GM12878 (cell line): ENCODE measurements at regions not wholly inside any gene's neighbourhood (a gene's known extent, or its start where the extent isn't known, plus 50 kb on each side); places are given as distances from the start of the nearest gene placed in this dataset.

Experiments used
- ATAC-seq: fragments of 200-7000 bp; cut with Tn5 transposase; 3 replicates; pipeline ENCODE4 v1.9.1; 2020; ENCODE audit warnings: mild to moderate bottlenecking, moderate library complexity
- BruUV-seq: library from RNA; stranded (reverse); fragments of 400-500 nt; replicated peaks from 2 replicates; lab custom pipeline; 2021; lab: Mats Ljungman, UMichigan
- CTCF ChIA-PET: fragments of 300-600 bp; sonication (Branson Sonifier 250); formaldehyde crosslinking; extraction: SDS; loops from one replicate; lab custom pipeline; 2021; ENCODE audit warnings: inconsistent platforms; lab: Yijun Ruan, JAX
- POLR2A ChIA-PET: fragments of 350-600 bp; formaldehyde crosslinking; extraction: SDS; loops from one replicate; lab custom pipeline; 2021; ENCODE audit warnings: inconsistent platforms; lab: Charles Lee
- RAD21 ChIA-PET: fragments of 300-600 bp; sonication (Branson Sonifier 250); formaldehyde crosslinking; loops from one replicate; lab custom pipeline; 2023; ENCODE audit warnings: antibody characterized with exemption; ENCODE audit not compliant: unreplicated experiment; lab: Charles Lee
- SMC1A ChIA-PET: fragments of 300-600 bp; sonication (Branson Sonifier 250); formaldehyde crosslinking; loops from one replicate; lab custom pipeline; 2023; ENCODE audit not compliant: unreplicated experiment, uncharacterized antibody; lab: Charles Lee
- DNase-seq: peaks from one replicate; pipeline ENCODE4 v3.0.0-alpha.2; 2011; ENCODE audit warnings: low read depth, low spot score
- FAIRE-seq: peaks from 3 replicates; lab custom pipeline; 2011; peaks lifted over from hg19 to GRCh38; lab: Jason Lieb, UNC
- H2AFZ ChIP-seq: 2 replicates; pipeline ENCODE4 v1.6.0; 2011; ENCODE audit warnings: low read depth, low read length, control low read depth; ENCODE audit not compliant: control insufficient read depth
- H3K27ac ChIP-seq: 2 replicates; pipeline ENCODE4 v1.5.1; 2011; ENCODE audit warnings: control low read depth; ENCODE audit not compliant: control insufficient read depth, insufficient read depth
- H3K27me3 ChIP-seq, 2 experiments: replicated peaks in 1 of 2; 2 replicates each; pipeline versions ENCODE4 v1.6.0 to v1.6.1; 2011; ENCODE audit warnings: low read length in 1 of 2; ENCODE audit not compliant: control insufficient read depth in 2 of 2, insufficient read depth in 2 of 2
- H3K36me3 ChIP-seq, 2 experiments: 2 replicates each; pipeline ENCODE4 v1.5.1; 2011; ENCODE audit warnings: low read length in 1 of 2; ENCODE audit not compliant: control insufficient read depth in 2 of 2, insufficient read depth in 2 of 2
- H3K4me1 ChIP-seq: 2 replicates; pipeline ENCODE4 v1.6.1; 2011; ENCODE audit warnings: mild to moderate bottlenecking, low read length, moderate library complexity, mixed read lengths; ENCODE audit not compliant: control insufficient read depth, insufficient read depth
- H3K4me2 ChIP-seq: 2 replicates; pipeline ENCODE4 v1.6.0; 2011; ENCODE audit warnings: control low read depth; ENCODE audit not compliant: control insufficient read depth, insufficient read depth
- H3K4me3 ChIP-seq: fragments of 200-600 bp; sonication (generic); 2 replicates; pipeline ENCODE4 v1.5.1; 2016
- H3K79me2 ChIP-seq: 2 replicates; pipeline ENCODE4 v1.6.0; 2011; ENCODE audit warnings: low read length; ENCODE audit not compliant: control insufficient read depth, insufficient read depth
- H3K9ac ChIP-seq: 2 replicates; pipeline ENCODE4 v1.8.0; 2011; ENCODE audit warnings: low read length, control low read depth, mixed read lengths; ENCODE audit not compliant: control insufficient read depth, insufficient read depth
- H3K9me3 ChIP-seq: replicated peaks from 3 replicates; pipeline ENCODE4 v1.5.1; 2011; ENCODE audit warnings: mild to moderate bottlenecking, low read length; ENCODE audit not compliant: control insufficient read depth, insufficient read depth
- H4K20me1 ChIP-seq: 2 replicates; pipeline ENCODE4 v1.6.0; 2011; ENCODE audit not compliant: control insufficient read depth, insufficient read depth
- KDM1A ChIP-seq: fragments of 200-600 bp; sonication (generic); IDR thresholded peaks from 2 replicates; pipeline ENCODE4 v1.6.1; 2016; ENCODE audit warnings: borderline replicate concordance
- MTA3 ChIP-seq: IDR thresholded peaks from 2 replicates; pipeline ENCODE4 v1.6.1; 2012; ENCODE audit warnings: low read length, inconsistent platforms, borderline replicate concordance
- NR2C2 ChIP-seq: IDR thresholded peaks from 2 replicates; pipeline ENCODE4 v1.6.1; 2011; ENCODE audit warnings: borderline replicate concordance, low read depth; ENCODE audit not compliant: control insufficient read depth, insufficient read length
- PAX5 ChIP-seq: IDR thresholded peaks from 2 replicates; pipeline ENCODE4 v1.6.1; 2011; ENCODE audit warnings: low read depth, low read length, borderline replicate concordance
- RELA ChIP-seq: fragments of 450-650 bp; IDR thresholded peaks from 2 replicates; pipeline ENCODE4 v1.8.0; 2014; ENCODE audit warnings: borderline replicate concordance; ENCODE audit not compliant: partially characterized antibody
- ZNF217 ChIP-seq: fragments of 450-650 bp; IDR thresholded peaks from 2 replicates; pipeline ENCODE4 v1.6.1; 2017; ENCODE audit warnings: antibody characterized with exemption, mild to moderate bottlenecking
- WGBS: methylation state at CpG from one replicate; pipeline ENCODE4 v1.1.6; 2016; ENCODE audit warnings: low lambda C conversion rate; ENCODE audit not compliant: insufficient replicate concordance, insufficient coverage; ENCODE audit errors: missing lambda C conversion rate; 5-methylcytosine and 5-hydroxymethylcytosine counted together
- in situ Hi-C: fragments of 300-500 bp; cut with MboI; formaldehyde crosslinking; loops from 9 replicates; pipeline ENCODE4 v1.14.3; 2018; ENCODE audit warnings: mixed read lengths
- intact Hi-C: fragments of 100-400 bp; cut with micrococcal nuclease; formaldehyde crosslinking; loops from one replicate; pipeline ENCODE4 v1.14.2; 2022; ENCODE audit not compliant: unreplicated experiment
- TF ChIP-seq, protein P1 (sequence below): IDR thresholded peaks from 2 replicates; pipeline ENCODE4 v1.6.1; 2012; ENCODE audit warnings: low read depth, low read length, improper control_type of control experiment
- TF ChIP-seq, protein P2 (sequence below): fragments of 450-650 bp; IDR thresholded peaks from 2 replicates; pipeline ENCODE4 v1.6.1; 2018; ENCODE audit warnings: mild to moderate bottlenecking, low read depth, moderate library complexity; ENCODE audit not compliant: partially characterized antibody
- TF ChIP-seq, protein P3 (sequence below): fragments of 450-650 bp; IDR thresholded peaks from 2 replicates; pipeline ENCODE4 v1.6.1; 2017; ENCODE audit warnings: antibody characterized with exemption, mild to moderate bottlenecking, moderate library complexity
- TF ChIP-seq, protein P4 (sequence below): IDR thresholded peaks from 2 replicates; pipeline ENCODE4 v1.6.1; 2012; ENCODE audit warnings: low read depth, low read length, improper control_type of control experiment

DNA sequence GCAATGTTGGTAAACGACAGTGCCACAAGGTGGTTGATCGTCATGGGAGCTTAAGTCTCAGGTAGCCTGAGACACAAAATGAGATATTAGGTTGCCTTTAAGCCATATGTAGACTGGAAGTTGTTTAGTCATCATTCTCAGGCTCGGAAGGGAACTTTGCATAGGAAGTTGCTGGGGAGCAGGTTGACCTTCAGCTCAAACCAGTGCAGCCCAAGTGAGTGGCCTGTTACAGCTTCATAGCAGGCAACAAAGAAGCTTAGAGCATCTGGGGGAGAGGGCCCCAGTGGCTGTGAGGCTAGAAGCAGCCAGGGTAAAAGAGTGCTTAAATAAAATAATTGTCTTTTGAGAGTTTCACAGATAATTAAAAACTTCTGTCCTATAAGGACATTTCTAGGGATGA is 404.0 kb downstream of the GUCY1A2 start:
- Histone ChIP-seq H3K27me3 (no peaks in the 10 kb centered on the region), H3K79me2 (no peaks in the 10 kb centered on the region), H3K36me3 (no peaks in the 10 kb centered on the region), H3K27ac (no peak overlapping the region), H4K20me1 (no peaks in the 10 kb centered on the region), H2AFZ (no peak overlapping the region), H3K4me2 (no peak overlapping the region), H3K9ac (no peak overlapping the region), H3K9me3 (no peaks in the 10 kb centered on the region), H3K4me3 (no peak overlapping the region), H3K4me1 (no peaks in the 10 kb centered on the region)
- ATAC-seq: no peak
- DNase-seq: no peak
- SMC1A ChIA-PET: no interaction called here
- intact Hi-C loops (no loop called here), in situ Hi-C loops (no loop called here)
- RAD21 ChIA-PET: no interaction called here
- POLR2A ChIA-PET: no interaction called here
- TF ChIP-seq RELA: no peak
- TF ChIP-seq, protein P1, sequence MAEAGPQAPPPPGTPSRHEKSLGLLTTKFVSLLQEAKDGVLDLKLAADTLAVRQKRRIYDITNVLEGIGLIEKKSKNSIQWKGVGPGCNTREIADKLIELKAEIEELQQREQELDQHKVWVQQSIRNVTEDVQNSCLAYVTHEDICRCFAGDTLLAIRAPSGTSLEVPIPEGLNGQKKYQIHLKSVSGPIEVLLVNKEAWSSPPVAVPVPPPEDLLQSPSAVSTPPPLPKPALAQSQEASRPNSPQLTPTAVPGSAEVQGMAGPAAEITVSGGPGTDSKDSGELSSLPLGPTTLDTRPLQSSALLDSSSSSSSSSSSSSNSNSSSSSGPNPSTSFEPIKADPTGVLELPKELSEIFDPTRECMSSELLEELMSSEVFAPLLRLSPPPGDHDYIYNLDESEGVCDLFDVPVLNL: no peak
- WGBS: 21% methylated on average over 3 of the region's 3 CpGs
- no TSS peak for BruUV-seq
- CTCF ChIA-PET: no interaction called here
- no peak for FAIRE-seq

DNA sequence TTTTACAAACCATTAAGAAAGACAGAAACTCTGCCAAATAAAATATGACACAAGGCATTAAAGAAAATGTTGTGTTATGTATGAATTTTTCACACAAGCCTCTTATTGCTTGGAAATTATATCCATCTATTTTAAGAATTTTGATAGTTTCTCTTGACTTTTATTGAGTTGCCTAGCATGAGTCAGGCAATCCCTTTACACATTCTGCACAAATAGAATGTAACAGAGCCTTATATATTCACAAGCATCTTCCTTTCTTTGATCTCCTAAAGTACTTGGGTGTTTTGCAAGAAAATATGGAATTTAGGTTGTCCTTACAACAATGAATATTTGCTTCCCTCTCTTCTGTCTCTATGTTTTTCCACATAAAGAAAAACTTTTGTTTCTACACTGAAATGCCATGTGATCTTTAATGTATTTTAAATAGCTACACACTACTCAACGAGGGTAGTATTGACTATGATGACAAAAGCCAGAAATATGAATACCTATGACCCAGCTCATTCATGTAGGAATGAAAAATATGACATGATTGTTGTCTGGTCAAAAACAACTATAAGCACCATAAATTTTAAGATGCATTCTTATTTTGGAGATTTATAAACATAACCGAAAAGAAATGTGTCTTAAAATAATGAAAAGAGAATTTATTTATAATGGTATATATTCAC is 398.8 kb downstream of the GUCY1A2 start:
- no peaks in the 10 kb centered on the region for H3K9me3 ChIP-seq
- no peak overlapping the region for H3K4me3 ChIP-seq
- intact Hi-C loops: no loop called here
- WGBS: 0% methylated on average over 2 of the region's 2 CpGs
- no peak for DNase-seq
- no peak for FAIRE-seq
- ChIA-PET SMC1A (interaction anchor here (1.6 kb wide), 1 partner anchor 10 kb away, joined by 5 read pairs; no protein-coding TSS in a partner anchor), CTCF (no interaction called here), POLR2A (no interaction called here), RAD21 (no interaction called here)
- no peak overlapping the region for H3K4me2 ChIP-seq
- H3K27me3 ChIP-seq: no peaks in the 10 kb centered on the region
- H3K27ac ChIP-seq: no peak overlapping the region
- H4K20me1 ChIP-seq: no peaks in the 10 kb centered on the region
- no peak for ATAC-seq
- in situ Hi-C loops: no loop called here
- BruUV-seq: no TSS peak
- no peak overlapping the region for H3K9ac ChIP-seq
- no peaks in the 10 kb centered on the region for H3K4me1 ChIP-seq
- no peak overlapping the region for H2AFZ ChIP-seq
- no peaks in the 10 kb centered on the region for H3K36me3 ChIP-seq
- no peaks in the 10 kb centered on the region for H3K79me2 ChIP-seq
- no peak for TF ChIP-seq MTA3
- TF ChIP-seq ZNF217: no peak
- TF ChIP-seq NR2C2: no peak
- TF ChIP-seq KDM1A: no peak
- TF ChIP-seq, protein P2, sequence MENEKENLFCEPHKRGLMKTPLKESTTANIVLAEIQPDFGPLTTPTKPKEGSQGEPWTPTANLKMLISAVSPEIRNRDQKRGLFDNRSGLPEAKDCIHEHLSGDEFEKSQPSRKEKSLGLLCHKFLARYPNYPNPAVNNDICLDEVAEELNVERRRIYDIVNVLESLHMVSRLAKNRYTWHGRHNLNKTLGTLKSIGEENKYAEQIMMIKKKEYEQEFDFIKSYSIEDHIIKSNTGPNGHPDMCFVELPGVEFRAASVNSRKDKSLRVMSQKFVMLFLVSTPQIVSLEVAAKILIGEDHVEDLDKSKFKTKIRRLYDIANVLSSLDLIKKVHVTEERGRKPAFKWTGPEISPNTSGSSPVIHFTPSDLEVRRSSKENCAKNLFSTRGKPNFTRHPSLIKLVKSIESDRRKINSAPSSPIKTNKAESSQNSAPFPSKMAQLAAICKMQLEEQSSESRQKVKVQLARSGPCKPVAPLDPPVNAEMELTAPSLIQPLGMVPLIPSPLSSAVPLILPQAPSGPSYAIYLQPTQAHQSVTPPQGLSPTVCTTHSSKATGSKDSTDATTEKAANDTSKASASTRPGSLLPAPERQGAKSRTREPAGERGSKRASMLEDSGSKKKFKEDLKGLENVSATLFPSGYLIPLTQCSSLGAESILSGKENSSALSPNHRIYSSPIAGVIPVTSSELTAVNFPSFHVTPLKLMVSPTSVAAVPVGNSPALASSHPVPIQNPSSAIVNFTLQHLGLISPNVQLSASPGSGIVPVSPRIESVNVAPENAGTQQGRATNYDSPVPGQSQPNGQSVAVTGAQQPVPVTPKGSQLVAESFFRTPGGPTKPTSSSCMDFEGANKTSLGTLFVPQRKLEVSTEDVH: no peak
- TF ChIP-seq, protein P3, sequence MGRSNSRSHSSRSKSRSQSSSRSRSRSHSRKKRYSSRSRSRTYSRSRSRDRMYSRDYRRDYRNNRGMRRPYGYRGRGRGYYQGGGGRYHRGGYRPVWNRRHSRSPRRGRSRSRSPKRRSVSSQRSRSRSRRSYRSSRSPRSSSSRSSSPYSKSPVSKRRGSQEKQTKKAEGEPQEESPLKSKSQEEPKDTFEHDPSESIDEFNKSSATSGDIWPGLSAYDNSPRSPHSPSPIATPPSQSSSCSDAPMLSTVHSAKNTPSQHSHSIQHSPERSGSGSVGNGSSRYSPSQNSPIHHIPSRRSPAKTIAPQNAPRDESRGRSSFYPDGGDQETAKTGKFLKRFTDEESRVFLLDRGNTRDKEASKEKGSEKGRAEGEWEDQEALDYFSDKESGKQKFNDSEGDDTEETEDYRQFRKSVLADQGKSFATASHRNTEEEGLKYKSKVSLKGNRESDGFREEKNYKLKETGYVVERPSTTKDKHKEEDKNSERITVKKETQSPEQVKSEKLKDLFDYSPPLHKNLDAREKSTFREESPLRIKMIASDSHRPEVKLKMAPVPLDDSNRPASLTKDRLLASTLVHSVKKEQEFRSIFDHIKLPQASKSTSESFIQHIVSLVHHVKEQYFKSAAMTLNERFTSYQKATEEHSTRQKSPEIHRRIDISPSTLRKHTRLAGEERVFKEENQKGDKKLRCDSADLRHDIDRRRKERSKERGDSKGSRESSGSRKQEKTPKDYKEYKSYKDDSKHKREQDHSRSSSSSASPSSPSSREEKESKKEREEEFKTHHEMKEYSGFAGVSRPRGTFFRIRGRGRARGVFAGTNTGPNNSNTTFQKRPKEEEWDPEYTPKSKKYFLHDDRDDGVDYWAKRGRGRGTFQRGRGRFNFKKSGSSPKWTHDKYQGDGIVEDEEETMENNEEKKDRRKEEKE: no peak
- TF ChIP-seq, protein P4, sequence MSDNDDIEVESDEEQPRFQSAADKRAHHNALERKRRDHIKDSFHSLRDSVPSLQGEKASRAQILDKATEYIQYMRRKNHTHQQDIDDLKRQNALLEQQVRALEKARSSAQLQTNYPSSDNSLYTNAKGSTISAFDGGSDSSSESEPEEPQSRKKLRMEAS: no peak
- TF ChIP-seq PAX5: no peak
